ENCODE measurements at regions not wholly inside any gene's neighbourhood (a gene's known extent, or its start where the extent isn't known, plus 50 kb on each side); places are given as distances from the start of the nearest gene placed in this dataset.
"Not testable (repeated sequence)": the region's sequence is repeated elsewhere in the genome, so short reads cannot be mapped to it uniquely, and the experiment has no call there.

GRCh38 chr6:112575309-112575834, 228.2 kb downstream of the RFPL4B start:
- DNase-seq (ENCODE audit: low read depth in 1 of 2, low spot score in 1 of 2), result no peak

GRCh38 chr6:112576423-112576822, 229.3 kb downstream of the RFPL4B start:
- no peak for DNase-seq (ENCODE audit: low read depth in 1 of 2, low spot score in 1 of 2)

- DNase-seq (ENCODE audit: low read depth in 1 of 2, low spot score in 1 of 2), result no peak
These were observed 232.5 kb downstream of the RFPL4B start for GRCh38 chr6:112579601-112580000.

- DNase-seq (ENCODE audit: low read depth in 1 of 2, low spot score in 1 of 2), result no peak
These were observed 233.9 kb downstream of the RFPL4B start for GRCh38 chr6:112581015-112581414.

GRCh38 chr6:112590326-112590725, 243.2 kb downstream of the RFPL4B start:
- DNase-seq (ENCODE audit: low read depth in 1 of 2, low spot score in 1 of 2), result no peak

- DNase-seq (ENCODE audit: low read depth in 1 of 2, low spot score in 1 of 2), result no peak
These were observed 244.2 kb downstream of the RFPL4B start for GRCh38 chr6:112591329-112591728.

- DNase-seq (ENCODE audit: low read depth in 1 of 2, low spot score in 1 of 2), result no peak
These were observed 245.0 kb downstream of the RFPL4B start for GRCh38 chr6:112592159-112592558.

GRCh38 chr6:112594886-112595594, 247.9 kb downstream of the RFPL4B start:
- DNase-seq (ENCODE audit: low read depth in 1 of 2, low spot score in 1 of 2), result no peak

- DNase-seq (ENCODE audit: low read depth in 1 of 2, low spot score in 1 of 2), result no peak
These were observed 248.7 kb downstream of the RFPL4B start for GRCh38 chr6:112595841-112596240.

- no peak for DNase-seq (ENCODE audit: low read depth in 1 of 2, low spot score in 1 of 2)
These were observed 250.0 kb downstream of the RFPL4B start for GRCh38 chr6:112597176-112597575.

GRCh38 chr6:112600168-112600567, 253.0 kb downstream of the RFPL4B start:
- no peak for DNase-seq (ENCODE audit: low read depth in 1 of 2, low spot score in 1 of 2)

GRCh38 chr6:112603726-112604125, 256.6 kb downstream of the RFPL4B start:
- no peak for DNase-seq (ENCODE audit: low read depth in 1 of 2, low spot score in 1 of 2)

- DNase-seq (ENCODE audit: low read depth in 1 of 2, low spot score in 1 of 2), result no peak
These were observed 259.7 kb downstream of the RFPL4B start for GRCh38 chr6:112606656-112607435.

- not testable (repeated sequence) for DNase-seq (ENCODE audit: low read depth in 1 of 2, low spot score in 1 of 2)
These were observed 261.8 kb downstream of the RFPL4B start for GRCh38 chr6:112608925-112609324.

- DNase-seq (ENCODE audit: low read depth in 1 of 2, low spot score in 1 of 2), result no peak
These were observed 266.3 kb downstream of the RFPL4B start for GRCh38 chr6:112613410-112613809.

GRCh38 chr6:112618849-112619248, 271.7 kb downstream of the RFPL4B start:
- no peak for DNase-seq (ENCODE audit: low read depth in 1 of 2, low spot score in 1 of 2)

GRCh38 chr6:112620812-112621569, 273.9 kb downstream of the RFPL4B start:
- no peak for DNase-seq (ENCODE audit: low read depth in 1 of 2, low spot score in 1 of 2)

- DNase-seq (ENCODE audit: low read depth in 1 of 2, low spot score in 1 of 2), result no peak
These were observed 274.9 kb downstream of the RFPL4B start for GRCh38 chr6:112622036-112622435.

GRCh38 chr6:112626468-112627082, 279.4 kb downstream of the RFPL4B start:
- no peak for DNase-seq (ENCODE audit: low read depth in 1 of 2, low spot score in 1 of 2)

- DNase-seq (ENCODE audit: low read depth in 1 of 2, low spot score in 1 of 2), result no peak
These were observed 287.2 kb downstream of the RFPL4B start for GRCh38 chr6:112634376-112634775.

GRCh38 chr6:112636650-112637262, 289.6 kb downstream of the RFPL4B start:
- DNase-seq (ENCODE audit: low read depth in 1 of 2, low spot score in 1 of 2), result no peak
